K562 (cell line): ENCODE measurements at regions not wholly inside any gene's neighbourhood (a gene's known extent, or its start where the extent isn't known, plus 50 kb on each side); places are given as distances from the start of the nearest gene placed in this dataset.

Experiments used
- ATAC-seq: fragments of 200-7000 bp; cut with Tn5 transposase; 3 replicates; pipeline ENCODE4 v1.9.1; 2020; ENCODE audit warnings: moderate library complexity
- BruUV-seq: library from RNA; stranded (reverse); fragments of 400-500 nt; replicated peaks from 2 replicates; lab custom pipeline; 2021; lab: Mats Ljungman, UMichigan
- CTCF ChIA-PET: fragments of 300-600 bp; formaldehyde crosslinking; extraction: SDS; loops from one replicate; lab custom pipeline; 2021; ENCODE audit warnings: low intra/inter-chr PET ratio; lab: Yijun Ruan, JAX
- POLR2A ChIA-PET: fragments of 300-600, 350-650 bp; sonication (Branson Sonifier 250); formaldehyde crosslinking; extraction: SDS; loops from one replicate; lab custom pipeline; 2021; ENCODE audit warnings: antibody characterized with exemption, inconsistent platforms; lab: Yijun Ruan, JAX
- DNase-seq, 4 experiments: peaks; one replicate each; pipeline versions ENCODE4 v3.0.0 to v3.0.0-alpha.2; 2011 to 2018; ENCODE audit warnings: low spot score in 3 of 4, mixed read lengths in 3 of 4; ENCODE audit errors: extremely low read depth in 1 of 4
- FAIRE-seq: peaks from 2 replicates; lab custom pipeline; 2011; peaks lifted over from hg19 to GRCh38; lab: Jason Lieb, UNC
- H2AFZ ChIP-seq: 2 replicates; pipeline ENCODE4 v1.6.0; 2011; ENCODE audit warnings: low read depth, low read length, control low read depth, inconsistent platforms
- H3K27ac ChIP-seq: fragments of 200-600 bp; 3 replicates; pipeline ENCODE4 v1.8.0; 2011; ENCODE audit warnings: low read depth, mild to moderate bottlenecking, control low read depth, inconsistent platforms, low read length, moderate library complexity, mixed read lengths; ENCODE audit errors: extremely low read depth
- H3K27me3 ChIP-seq, 2 experiments: fragments of 300-600 bp in 1 of 2; 2 replicates in 1 of 2; 3 replicates in 1 of 2; pipeline versions ENCODE4 v1.6.0 to v1.8.0; 2011; ENCODE audit warnings: inconsistent platforms in 2 of 2, low read length in 2 of 2, mild to moderate bottlenecking in 1 of 2, mixed read lengths in 1 of 2, moderate library complexity in 1 of 2; ENCODE audit not compliant: control insufficient read depth in 2 of 2, insufficient read depth in 2 of 2
- H3K36me3 ChIP-seq: fragments of 300-600 bp; 3 replicates; pipeline ENCODE4 v1.8.0; 2011; ENCODE audit warnings: mild to moderate bottlenecking, low read length, inconsistent platforms; ENCODE audit not compliant: control insufficient read depth, insufficient read depth
- H3K4me1 ChIP-seq, 2 experiments: fragments of 200-600 bp in 1 of 2; replicated peaks in 1 of 2; 2 replicates in 1 of 2; 3 replicates in 1 of 2; pipeline versions ENCODE4 v1.5.1 to v1.8.0; 2011; ENCODE audit warnings: inconsistent platforms in 2 of 2, low read length in 2 of 2, mild to moderate bottlenecking in 1 of 2, mixed read lengths in 1 of 2, moderate library complexity in 1 of 2; ENCODE audit not compliant: control insufficient read depth in 2 of 2, insufficient read depth in 2 of 2
- H3K4me2 ChIP-seq: 2 replicates; pipeline ENCODE4 v1.6.1; 2011; ENCODE audit warnings: low read length, control low read depth, inconsistent platforms, mixed read lengths; ENCODE audit not compliant: insufficient read depth
- H3K4me3 ChIP-seq: fragments of 200-600 bp; sonication (generic), shearing (Covaris generic); 2 replicates; pipeline ENCODE4 v1.5.1; 2016; ENCODE audit warnings: control low read depth, inconsistent platforms
- H3K79me2 ChIP-seq: fragments of 200-600 bp; 3 replicates; pipeline ENCODE4 v1.8.0; 2011; ENCODE audit warnings: low read length, inconsistent platforms; ENCODE audit not compliant: control insufficient read depth, insufficient read depth
- H3K9ac ChIP-seq, 2 experiments: 2 replicates each; pipeline versions ENCODE4 v1.6.0 to v1.6.1; 2011; ENCODE audit warnings: low read depth in 2 of 2, low read length in 2 of 2, control low read depth in 1 of 2, inconsistent platforms in 1 of 2, mild to moderate bottlenecking in 1 of 2, mixed read lengths in 1 of 2; ENCODE audit not compliant: insufficient read depth in 1 of 2
- H3K9me1 ChIP-seq: one replicate; pipeline ENCODE4 v1.6.0; 2011; ENCODE audit warnings: inconsistent platforms, mild to moderate bottlenecking, low read length, moderate library complexity; ENCODE audit not compliant: control insufficient read depth, insufficient read depth
- H3K9me3 ChIP-seq: replicated peaks from 2 replicates; pipeline ENCODE4 v1.5.1; 2011; ENCODE audit warnings: low read depth, low read length, inconsistent platforms; ENCODE audit not compliant: control insufficient read depth, insufficient read depth
- H4K20me1 ChIP-seq: replicated peaks from 2 replicates; pipeline ENCODE4 v1.6.1; 2011; ENCODE audit warnings: low read length, inconsistent platforms, mixed read lengths; ENCODE audit not compliant: control insufficient read depth, insufficient read depth
- GABPB1 ChIP-seq: sonication (generic); formaldehyde crosslinking; IDR thresholded peaks from 2 replicates; pipeline ENCODE4 v1.8.0; 2022; ENCODE audit warnings: mild to moderate bottlenecking, missing genetic modification reagents
- MCM7 ChIP-seq, 2 experiments: fragments of 450-650 bp; IDR thresholded peaks; 2 replicates each; pipeline ENCODE4 v1.6.1; 2016 to 2018
- MXI1 ChIP-seq: IDR thresholded peaks from 2 replicates; pipeline ENCODE4 v1.6.1; 2011; ENCODE audit warnings: low read depth, mild to moderate bottlenecking, improper control_type of control experiment, low read length
- NELFE ChIP-seq: IDR thresholded peaks from 2 replicates; pipeline ENCODE4 v1.6.1; 2011; ENCODE audit warnings: mild to moderate bottlenecking; ENCODE audit not compliant: insufficient read depth, insufficient read length
- TEAD2 ChIP-seq: fragments of 450-650 bp; IDR thresholded peaks from 2 replicates; pipeline ENCODE4 v1.6.1; 2016; ENCODE audit warnings: missing genetic modification characterization, control low read depth, missing compliant biosample characterization
- TFAM ChIP-seq: fragments of 250-450 bp; sonication (Bioruptor Pico); conservative IDR thresholded peaks from 2 replicates; pipeline ENCODE4 v1.5.0; 2021; ENCODE audit warnings: mild to moderate bottlenecking, moderate library complexity
- TSC22D4 ChIP-seq: fragments of 450-650 bp; IDR thresholded peaks from 2 replicates; pipeline ENCODE4 v1.6.1; 2016; ENCODE audit warnings: missing genetic modification characterization, missing biosample characterization, control low read depth
- WGBS: fragments of 100-300 bp; shearing (Covaris generic); methylation state at CpG from one replicate; pipeline ENCODE4 v1.1.6; 2016; ENCODE audit warnings: low coverage, mixed read lengths; ENCODE audit not compliant: insufficient coverage; ENCODE audit errors: missing lambda C conversion rate; 5-methylcytosine and 5-hydroxymethylcytosine counted together
- in situ Hi-C: fragments of 300-500 bp; cut with MboI; formaldehyde crosslinking; loops from 4 replicates; pipeline ENCODE4 v1.15.0; 2018; ENCODE audit warnings: inconsistent platforms, mixed read lengths
- intact Hi-C: fragments of 100-400 bp; cut with micrococcal nuclease; formaldehyde crosslinking; loops from 2 replicates; pipeline ENCODE4 v1.14.2; 2022
- TF ChIP-seq, protein P1 (sequence below): fragments of 250-450 bp; sonication (Bioruptor Pico); IDR thresholded peaks from 2 replicates; pipeline ENCODE4 v1.5.0; 2021

DNA sequence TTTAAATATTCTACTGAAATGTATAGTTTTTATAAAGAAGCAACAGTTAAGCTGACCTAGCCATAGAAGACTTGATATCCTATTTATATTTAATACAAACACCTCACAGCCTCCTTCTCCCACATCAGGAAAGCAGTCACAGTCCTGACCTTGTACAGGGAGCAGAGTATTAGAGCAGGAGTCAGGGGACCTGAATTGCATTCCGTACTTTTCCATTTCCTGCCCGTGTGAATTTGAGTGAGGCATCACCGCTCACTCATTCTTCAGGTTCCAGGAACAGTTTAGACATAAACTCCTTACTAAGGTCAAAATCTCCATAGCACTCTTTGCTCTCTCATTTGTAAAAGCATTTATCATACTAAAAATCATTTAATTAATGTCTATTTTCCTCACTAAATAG, 482.5 kb upstream of the FAT3 start (continued):
- no peak for TF ChIP-seq TEAD2
- no peak for TF ChIP-seq TFAM
- TF ChIP-seq, protein P1, sequence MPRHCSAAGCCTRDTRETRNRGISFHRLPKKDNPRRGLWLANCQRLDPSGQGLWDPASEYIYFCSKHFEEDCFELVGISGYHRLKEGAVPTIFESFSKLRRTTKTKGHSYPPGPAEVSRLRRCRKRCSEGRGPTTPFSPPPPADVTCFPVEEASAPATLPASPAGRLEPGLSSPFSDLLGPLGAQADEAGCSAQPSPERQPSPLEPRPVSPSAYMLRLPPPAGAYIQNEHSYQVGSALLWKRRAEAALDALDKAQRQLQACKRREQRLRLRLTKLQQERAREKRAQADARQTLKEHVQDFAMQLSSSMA (CRISPR knock-in tag), result no peak

DNA sequence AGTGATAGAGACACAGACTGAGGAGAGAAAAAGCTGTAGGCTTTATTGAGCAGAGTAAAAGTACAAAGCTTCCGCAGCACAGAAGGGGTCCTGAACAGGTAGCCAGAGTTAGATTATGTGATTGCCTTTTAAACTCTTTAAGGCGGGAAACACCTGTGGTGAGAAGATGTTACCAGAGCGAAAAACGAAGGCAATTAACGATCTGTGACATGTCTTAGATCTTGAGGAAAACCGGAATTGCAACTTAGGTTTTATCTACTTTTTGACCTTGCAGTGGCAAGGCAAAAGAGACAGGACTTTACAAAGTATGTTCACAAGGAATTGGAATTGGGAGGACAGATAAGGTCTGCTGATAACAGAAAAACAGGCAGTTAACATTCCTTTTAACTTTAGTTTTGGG, 493.6 kb upstream of the FAT3 start:
- intact Hi-C loops, result no loop called here
- no peak overlapping the region for H3K4me3 ChIP-seq
- BruUV-seq, result no TSS peak

More for the DNA sequence above, 493.6 kb upstream of the FAT3 start:
- H3K4me2 ChIP-seq, result no peak overlapping the region
- no peak for FAIRE-seq
- no peaks in the 10 kb centered on the region for H4K20me1 ChIP-seq
- H3K9me1 ChIP-seq, result no peaks in the 10 kb centered on the region
- H3K9me3 ChIP-seq, result no peaks in the 10 kb centered on the region
- no peak overlapping the region for H3K9ac ChIP-seq
- DNase-seq, result no peak
- H3K4me1 ChIP-seq, result no peaks in the 10 kb centered on the region
- WGBS, result 6% methylated on average over 6 of the region's 6 CpGs
- no peak overlapping the region; the same call in 1 of the 2 replicates for H2AFZ ChIP-seq
- in situ Hi-C loops, result no loop called here
- ChIA-PET CTCF (no interaction called here), POLR2A (no interaction called here)
- TF ChIP-seq NELFE (no peak), GABPB1 (CRISPR knock-in tag) (no peak), MCM7 (IDR thresholded peaks at IDR 0.05) (no peak), TSC22D4 (no peak), MXI1 (no peak)
- H3K36me3 ChIP-seq, result no peaks in the 10 kb centered on the region
- no peak for ATAC-seq
- no peaks in the 10 kb centered on the region for H3K79me2 ChIP-seq
- H3K27me3 ChIP-seq, result no peaks in the 10 kb centered on the region
- no peak overlapping the region for H3K27ac ChIP-seq
